Small intestine (tissue), 7 donors: ENCODE measurements at regions not wholly inside any gene's neighbourhood (a gene's known extent, or its start where the extent isn't known, plus 50 kb on each side); places are given as distances from the start of the nearest gene placed in this dataset.
A peak's percentile ranks its signal among the peaks of the same experiment; 100 is the strongest.

Source experiments
- DNase-seq, 2 donors: peaks; one replicate each; pipeline versions ENCODE4 v3.0.0 to v3.0.0-alpha.2; 2013
- FAIRE-seq: peaks from 2 replicates; lab custom pipeline; 2012; peaks lifted over from hg19 to GRCh38; lab: Jason Lieb, UNC
- H3K27ac ChIP-seq, 3 donors: one replicate each; pipeline ENCODE4 v1.5.1; 2013; ENCODE audit warnings: low read length in 2 of 3, mild to moderate bottlenecking in 2 of 3, control low read depth in 1 of 3, inconsistent platforms in 1 of 3, low read depth in 1 of 3, moderate library complexity in 1 of 3
- H3K27me3 ChIP-seq, 3 donors: one replicate each; pipeline ENCODE4 v1.6.1; 2013; ENCODE audit warnings: low read length in 3 of 3, inconsistent platforms in 1 of 3; ENCODE audit not compliant: control insufficient read depth in 3 of 3, insufficient read depth in 3 of 3
- H3K36me3 ChIP-seq, 3 donors: one replicate each; pipeline ENCODE4 v1.6.1; 2013; ENCODE audit warnings: low read length in 3 of 3, inconsistent platforms in 1 of 3, low read depth in 1 of 3, mild to moderate bottlenecking in 1 of 3, moderate library complexity in 1 of 3; ENCODE audit not compliant: control insufficient read depth in 3 of 3, insufficient read depth in 2 of 3
- H3K4me1 ChIP-seq, 3 donors: one replicate each; pipeline ENCODE4 v1.6.1; 2013; ENCODE audit warnings: low read length in 2 of 3, inconsistent platforms in 1 of 3, low read depth in 1 of 3, mild to moderate bottlenecking in 1 of 3, moderate library complexity in 1 of 3; ENCODE audit not compliant: control insufficient read depth in 3 of 3, insufficient read depth in 2 of 3
- H3K4me3 ChIP-seq, 3 donors: one replicate each; pipeline ENCODE4 v1.5.1; 2013; ENCODE audit warnings: low read length in 3 of 3, control low read depth in 1 of 3, inconsistent platforms in 1 of 3, low read depth in 1 of 3, mild to moderate bottlenecking in 1 of 3, moderate library complexity in 1 of 3
- H3K9me3 ChIP-seq, 2 donors: one replicate each; pipeline ENCODE4 v1.6.1; 2013; ENCODE audit warnings: low read depth in 1 of 2, low read length in 1 of 2; ENCODE audit not compliant: control insufficient read depth in 2 of 2, insufficient read depth in 1 of 2
- WGBS, 3 donors: extraction: QIAGEN DNeasy Blood & Tissue Kit; methylation state at CpG; one replicate each; pipeline ENCODE4 v1.1.7; 2013; 5-methylcytosine and 5-hydroxymethylcytosine counted together
- donor health status: healthy with polysubstance abuse.
- donor health status: control.
- donor health status: control.
- donor health status: Bipolar disorder and iron deficiency.
- donor health status: healthy.

GRCh38 chr1:234929369-234929768 is 199.3 kb downstream of the TOMM20 start:
- Histone ChIP-seq H3K36me3 (no peaks in the 10 kb centered on the region), H3K4me3 (no peak overlapping the region), H3K9me3 (no peaks in the 10 kb centered on the region), H3K27me3 (no peaks in the 10 kb centered on the region), H3K27ac (no peak overlapping the region), H3K4me1 (peaks cover 0 to 15% (median 5%) of the 10 kb centered on the region in 3 donors)
- WGBS, 3 donors: 86 to 93% (median 86%) methylated on average over 3 of the region's 3 CpGs
- no peak for DNase-seq
- FAIRE-seq: no peak

DNA sequence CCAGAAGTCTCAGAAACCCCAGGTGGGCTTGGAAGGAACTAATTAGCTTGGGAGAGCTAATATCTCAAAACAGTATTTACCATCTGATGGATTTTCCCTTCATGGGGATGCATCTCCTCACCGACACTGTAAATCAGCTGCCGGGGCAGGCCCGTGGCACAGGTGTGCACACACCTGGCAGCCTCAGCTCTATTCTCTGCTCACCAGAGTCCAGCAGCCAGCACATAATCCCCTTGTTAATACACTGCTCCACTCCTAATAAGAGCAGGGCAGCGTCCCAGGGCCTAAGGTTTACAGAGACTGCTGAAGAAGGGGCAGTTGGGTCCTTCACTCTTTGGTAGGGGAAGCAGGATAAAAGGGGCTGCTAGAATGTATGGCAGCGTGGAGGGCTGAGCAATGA is 200.0 kb downstream of the TOMM20 start:
- Histone ChIP-seq H3K9me3 (no peaks in the 10 kb centered on the region), H3K27ac (no peak overlapping the region), H3K27me3 (no peaks in the 10 kb centered on the region), H3K36me3 (no peaks in the 10 kb centered on the region), H3K4me1 (peaks cover 0 to 15% (median 5%) of the 10 kb centered on the region in 3 donors), H3K4me3 (no peak overlapping the region)
- DNase-seq: no peak
- FAIRE-seq: no peak
- 33 to 66% (median 60%) methylated on average over 5 of the region's 5 CpGs for WGBS, 3 donors

DNA sequence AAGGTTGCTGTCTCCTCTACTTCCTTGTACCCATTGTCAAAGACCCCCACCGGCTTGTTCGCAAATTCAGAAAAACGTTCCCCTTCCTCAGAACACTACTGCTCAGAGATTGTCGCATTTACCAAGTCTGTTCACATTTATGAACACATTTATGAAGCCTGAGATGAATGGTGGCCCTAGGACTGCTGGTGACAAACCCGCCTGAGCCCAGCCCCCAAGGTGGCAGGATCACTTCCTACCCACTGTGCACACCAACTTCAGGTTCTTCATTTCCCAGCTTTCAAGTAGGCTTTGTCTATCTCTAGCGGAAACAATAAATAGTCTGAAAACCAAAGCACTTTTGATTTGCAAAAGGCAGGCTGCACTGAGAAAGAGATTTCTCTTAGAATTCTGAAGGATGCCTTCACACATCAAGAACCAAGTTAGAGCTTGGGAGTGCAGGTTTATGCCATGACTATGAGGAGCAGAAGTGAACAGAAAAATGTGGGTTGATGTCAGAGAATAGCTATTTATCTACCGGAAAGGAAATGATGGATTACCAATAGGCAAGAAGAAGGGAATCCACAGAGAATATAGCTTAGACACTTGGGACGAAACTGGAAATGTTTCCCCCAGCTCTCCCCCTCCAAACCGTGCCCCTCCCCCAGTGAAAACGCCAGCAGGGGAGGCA is 200.5 kb downstream of the TOMM20 start:
- Histone ChIP-seq H3K36me3 (no peaks in the 10 kb centered on the region), H3K4me3 (no peak overlapping the region), H3K27ac (no peak overlapping the region), H3K4me1 (peaks cover 0 to 15% (median 5%) of the 10 kb centered on the region in 3 donors), H3K27me3 (no peaks in the 10 kb centered on the region), H3K9me3 (no peaks in the 10 kb centered on the region)
- WGBS, 3 donors: 76 to 80% (median 78%) methylated on average over 10 of the region's 10 CpGs
- DNase-seq (no peak), FAIRE-seq (no peak)

DNA sequence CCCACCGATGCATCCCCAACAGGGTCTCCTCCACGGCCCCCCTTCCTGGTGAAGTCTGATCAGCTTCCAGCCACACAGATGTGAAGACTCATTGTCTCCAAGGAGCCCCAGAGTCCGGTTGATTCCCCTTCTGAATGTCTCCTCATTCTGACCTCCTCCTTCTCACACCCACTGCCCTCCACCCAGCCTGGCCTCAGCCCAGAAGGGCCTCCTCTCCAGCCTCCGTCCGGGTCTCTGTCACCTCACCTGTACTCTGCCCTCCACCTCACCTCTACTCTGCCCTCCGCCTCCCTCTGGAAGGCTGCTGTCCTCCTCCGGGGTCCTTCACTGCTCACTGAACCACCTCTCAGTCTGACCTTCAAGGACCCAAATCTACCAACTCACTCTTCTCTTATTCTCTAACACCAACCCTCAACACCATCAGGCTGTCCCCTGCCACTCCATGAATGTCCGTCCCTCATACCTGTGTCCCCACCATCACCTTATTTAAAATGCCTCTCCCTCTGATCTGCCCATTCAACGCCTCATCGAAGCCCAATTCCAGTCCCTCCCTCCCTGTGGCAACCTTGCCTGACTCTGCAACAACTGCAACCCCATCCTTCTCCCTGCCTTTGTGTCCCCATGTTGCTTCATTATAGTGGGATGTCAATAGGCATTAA is 201.2 kb downstream of the TOMM20 start:
- DNase-seq: no peak
- Histone ChIP-seq H3K9me3 (no peaks in the 10 kb centered on the region), H3K36me3 (no peaks in the 10 kb centered on the region), H3K4me3 (no peak overlapping the region), H3K27ac (peak overlapping the region in 1 of 3 donors; percentile 86), H3K27me3 (no peaks in the 10 kb centered on the region), H3K4me1 (peaks cover 0 to 15% (median 5%) of the 10 kb centered on the region in 3 donors)
- no peak for FAIRE-seq
- 80 to 90% (median 86%) methylated on average over 10 of the region's 10 CpGs for WGBS, 3 donors

- no peak for FAIRE-seq
- H3K27ac ChIP-seq: peak overlapping the region; percentile 40 to 86 (median 52)
- H3K4me3 ChIP-seq: no peak overlapping the region
- 53 to 78% (median 53%) methylated on average over 19 to 20 of the region's 20 CpGs for WGBS, 3 donors
- no peaks in the 10 kb centered on the region for H3K27me3 ChIP-seq
- no peaks in the 10 kb centered on the region for H3K9me3 ChIP-seq
- peak in 1 of 2 donors; percentile 32 for DNase-seq
- no peaks in the 10 kb centered on the region for H3K36me3 ChIP-seq
- peaks cover 0 to 15% (median 5%) of the 10 kb centered on the region in 3 donors for H3K4me1 ChIP-seq
Measured at GRCh38 chr1:234926559-234927311, 201.9 kb downstream of the TOMM20 start.

DNA sequence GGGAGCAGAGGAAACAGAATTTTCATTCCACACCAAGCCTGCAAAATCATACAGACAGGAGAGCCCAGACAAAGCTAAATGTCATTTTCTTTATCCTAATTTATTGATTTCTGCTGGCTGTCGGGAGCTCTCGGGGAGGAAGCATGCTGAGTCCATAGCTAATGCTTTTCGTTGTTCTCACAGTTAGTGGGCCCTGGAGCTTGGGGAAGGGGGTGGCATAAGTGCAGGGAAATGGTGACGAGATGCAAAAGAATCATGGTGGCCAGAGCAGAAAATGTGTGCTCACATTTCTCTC is 202.4 kb downstream of the TOMM20 start:
- WGBS, 3 donors: 40 to 69% (median 51%) methylated on average over 4 of the region's 4 CpGs
- Histone ChIP-seq H3K4me1 (peaks cover 0 to 15% (median 5%) of the 10 kb centered on the region in 3 donors), H3K4me3 (no peak overlapping the region), H3K36me3 (no peaks in the 10 kb centered on the region), H3K27ac (peak overlapping the region; percentile 27 to 86 (median 40)), H3K27me3 (no peaks in the 10 kb centered on the region), H3K9me3 (no peaks in the 10 kb centered on the region)
- FAIRE-seq (no peak), DNase-seq (no peak)

DNA sequence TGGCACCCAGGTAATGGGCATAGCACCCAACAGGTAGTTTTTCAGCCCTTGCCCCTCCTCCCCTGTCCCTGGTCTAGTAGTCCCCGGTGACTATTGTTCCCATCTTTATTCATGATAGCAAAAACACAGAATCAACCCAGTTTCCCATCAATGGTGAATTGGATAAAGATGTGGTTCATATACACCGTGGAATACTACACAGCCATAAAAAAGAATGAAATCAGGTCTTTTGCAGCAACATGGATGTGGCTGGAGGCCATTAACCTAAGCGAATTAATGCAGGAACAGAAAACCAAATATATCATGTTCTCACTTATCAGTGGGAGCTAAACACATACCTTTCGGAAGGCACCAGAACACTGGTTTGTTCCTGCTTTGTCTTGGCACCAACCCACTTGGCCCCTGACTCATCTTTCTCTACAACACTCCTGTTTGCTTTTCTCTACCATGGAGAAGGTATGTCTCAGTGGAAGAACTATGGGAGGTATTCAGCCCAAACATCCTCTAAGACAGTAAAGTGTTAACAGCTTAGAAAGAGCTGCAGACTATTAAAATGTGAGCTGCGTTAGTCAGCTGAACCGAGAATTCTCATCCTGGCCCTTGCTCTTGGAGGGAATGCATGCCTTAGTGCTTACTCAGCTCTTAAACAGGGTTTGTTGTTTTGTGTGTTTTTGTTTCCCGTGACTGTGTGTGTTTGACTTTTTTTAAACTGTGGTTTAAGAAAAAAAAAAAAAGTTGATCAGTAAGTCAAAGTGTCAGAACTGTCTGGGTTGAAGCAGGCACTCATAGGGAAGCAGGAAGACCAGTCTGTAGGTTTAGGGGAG is 203.0 kb downstream of the TOMM20 start:
- no peaks in the 10 kb centered on the region for H3K27me3 ChIP-seq
- DNase-seq (peak; percentile 27 to 57), FAIRE-seq (no peak)
- peak overlapping the region; percentile 27 to 86 (median 40) for H3K27ac ChIP-seq
- H3K9me3 ChIP-seq: peaks cover 0 to 3% of the 10 kb centered on the region in 2 donors
- WGBS, 3 donors: 60 to 65% (median 62%) methylated on average over 7 of the region's 7 CpGs
- H3K36me3 ChIP-seq: no peaks in the 10 kb centered on the region
- H3K4me3 ChIP-seq: no peak overlapping the region
- peaks cover 0 to 15% (median 5%) of the 10 kb centered on the region in 3 donors for H3K4me1 ChIP-seq
